ENCODE measurements at regions not wholly inside any gene's neighbourhood (a gene's known extent, or its start where the extent isn't known, plus 50 kb on each side); places are given as distances from the start of the nearest gene placed in this dataset.

DNA sequence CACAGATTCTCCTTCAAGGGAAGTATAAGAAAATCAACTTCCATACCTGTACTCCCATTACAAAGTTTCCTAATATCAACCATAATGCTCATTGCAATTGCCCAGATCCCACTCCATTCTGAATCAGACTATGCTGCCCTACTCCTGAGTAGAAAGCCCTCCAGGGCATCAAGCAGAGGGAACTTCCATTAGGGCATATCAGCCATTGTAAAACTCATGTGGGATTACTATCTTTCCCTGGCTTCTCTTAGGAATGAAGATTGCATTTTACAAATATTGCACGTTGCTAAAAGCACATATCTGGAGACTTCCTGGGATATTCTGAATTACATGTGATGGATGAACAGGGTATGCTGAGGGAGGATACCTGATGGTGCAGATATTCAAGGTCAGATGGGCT, 263.2 kb downstream of the FOXA2 start (continued):
- TF ChIP-seq, protein P1, sequence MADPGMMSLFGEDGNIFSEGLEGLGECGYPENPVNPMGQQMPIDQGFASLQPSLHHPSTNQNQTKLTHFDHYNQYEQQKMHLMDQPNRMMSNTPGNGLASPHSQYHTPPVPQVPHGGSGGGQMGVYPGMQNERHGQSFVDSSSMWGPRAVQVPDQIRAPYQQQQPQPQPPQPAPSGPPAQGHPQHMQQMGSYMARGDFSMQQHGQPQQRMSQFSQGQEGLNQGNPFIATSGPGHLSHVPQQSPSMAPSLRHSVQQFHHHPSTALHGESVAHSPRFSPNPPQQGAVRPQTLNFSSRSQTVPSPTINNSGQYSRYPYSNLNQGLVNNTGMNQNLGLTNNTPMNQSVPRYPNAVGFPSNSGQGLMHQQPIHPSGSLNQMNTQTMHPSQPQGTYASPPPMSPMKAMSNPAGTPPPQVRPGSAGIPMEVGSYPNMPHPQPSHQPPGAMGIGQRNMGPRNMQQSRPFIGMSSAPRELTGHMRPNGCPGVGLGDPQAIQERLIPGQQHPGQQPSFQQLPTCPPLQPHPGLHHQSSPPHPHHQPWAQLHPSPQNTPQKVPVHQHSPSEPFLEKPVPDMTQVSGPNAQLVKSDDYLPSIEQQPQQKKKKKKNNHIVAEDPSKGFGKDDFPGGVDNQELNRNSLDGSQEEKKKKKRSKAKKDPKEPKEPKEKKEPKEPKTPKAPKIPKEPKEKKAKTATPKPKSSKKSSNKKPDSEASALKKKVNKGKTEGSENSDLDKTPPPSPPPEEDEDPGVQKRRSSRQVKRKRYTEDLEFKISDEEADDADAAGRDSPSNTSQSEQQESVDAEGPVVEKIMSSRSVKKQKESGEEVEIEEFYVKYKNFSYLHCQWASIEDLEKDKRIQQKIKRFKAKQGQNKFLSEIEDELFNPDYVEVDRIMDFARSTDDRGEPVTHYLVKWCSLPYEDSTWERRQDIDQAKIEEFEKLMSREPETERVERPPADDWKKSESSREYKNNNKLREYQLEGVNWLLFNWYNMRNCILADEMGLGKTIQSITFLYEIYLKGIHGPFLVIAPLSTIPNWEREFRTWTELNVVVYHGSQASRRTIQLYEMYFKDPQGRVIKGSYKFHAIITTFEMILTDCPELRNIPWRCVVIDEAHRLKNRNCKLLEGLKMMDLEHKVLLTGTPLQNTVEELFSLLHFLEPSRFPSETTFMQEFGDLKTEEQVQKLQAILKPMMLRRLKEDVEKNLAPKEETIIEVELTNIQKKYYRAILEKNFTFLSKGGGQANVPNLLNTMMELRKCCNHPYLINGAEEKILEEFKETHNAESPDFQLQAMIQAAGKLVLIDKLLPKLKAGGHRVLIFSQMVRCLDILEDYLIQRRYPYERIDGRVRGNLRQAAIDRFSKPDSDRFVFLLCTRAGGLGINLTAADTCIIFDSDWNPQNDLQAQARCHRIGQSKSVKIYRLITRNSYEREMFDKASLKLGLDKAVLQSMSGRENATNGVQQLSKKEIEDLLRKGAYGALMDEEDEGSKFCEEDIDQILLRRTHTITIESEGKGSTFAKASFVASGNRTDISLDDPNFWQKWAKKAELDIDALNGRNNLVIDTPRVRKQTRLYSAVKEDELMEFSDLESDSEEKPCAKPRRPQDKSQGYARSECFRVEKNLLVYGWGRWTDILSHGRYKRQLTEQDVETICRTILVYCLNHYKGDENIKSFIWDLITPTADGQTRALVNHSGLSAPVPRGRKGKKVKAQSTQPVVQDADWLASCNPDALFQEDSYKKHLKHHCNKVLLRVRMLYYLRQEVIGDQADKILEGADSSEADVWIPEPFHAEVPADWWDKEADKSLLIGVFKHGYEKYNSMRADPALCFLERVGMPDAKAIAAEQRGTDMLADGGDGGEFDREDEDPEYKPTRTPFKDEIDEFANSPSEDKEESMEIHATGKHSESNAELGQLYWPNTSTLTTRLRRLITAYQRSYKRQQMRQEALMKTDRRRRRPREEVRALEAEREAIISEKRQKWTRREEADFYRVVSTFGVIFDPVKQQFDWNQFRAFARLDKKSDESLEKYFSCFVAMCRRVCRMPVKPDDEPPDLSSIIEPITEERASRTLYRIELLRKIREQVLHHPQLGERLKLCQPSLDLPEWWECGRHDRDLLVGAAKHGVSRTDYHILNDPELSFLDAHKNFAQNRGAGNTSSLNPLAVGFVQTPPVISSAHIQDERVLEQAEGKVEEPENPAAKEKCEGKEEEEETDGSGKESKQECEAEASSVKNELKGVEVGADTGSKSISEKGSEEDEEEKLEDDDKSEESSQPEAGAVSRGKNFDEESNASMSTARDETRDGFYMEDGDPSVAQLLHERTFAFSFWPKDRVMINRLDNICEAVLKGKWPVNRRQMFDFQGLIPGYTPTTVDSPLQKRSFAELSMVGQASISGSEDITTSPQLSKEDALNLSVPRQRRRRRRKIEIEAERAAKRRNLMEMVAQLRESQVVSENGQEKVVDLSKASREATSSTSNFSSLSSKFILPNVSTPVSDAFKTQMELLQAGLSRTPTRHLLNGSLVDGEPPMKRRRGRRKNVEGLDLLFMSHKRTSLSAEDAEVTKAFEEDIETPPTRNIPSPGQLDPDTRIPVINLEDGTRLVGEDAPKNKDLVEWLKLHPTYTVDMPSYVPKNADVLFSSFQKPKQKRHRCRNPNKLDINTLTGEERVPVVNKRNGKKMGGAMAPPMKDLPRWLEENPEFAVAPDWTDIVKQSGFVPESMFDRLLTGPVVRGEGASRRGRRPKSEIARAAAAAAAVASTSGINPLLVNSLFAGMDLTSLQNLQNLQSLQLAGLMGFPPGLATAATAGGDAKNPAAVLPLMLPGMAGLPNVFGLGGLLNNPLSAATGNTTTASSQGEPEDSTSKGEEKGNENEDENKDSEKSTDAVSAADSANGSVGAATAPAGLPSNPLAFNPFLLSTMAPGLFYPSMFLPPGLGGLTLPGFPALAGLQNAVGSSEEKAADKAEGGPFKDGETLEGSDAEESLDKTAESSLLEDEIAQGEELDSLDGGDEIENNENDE (IDR thresholded peaks at IDR 0.05; ENCODE audit: insufficient replicate concordance, low read length) = no peak
- TF ChIP-seq, protein P2, sequence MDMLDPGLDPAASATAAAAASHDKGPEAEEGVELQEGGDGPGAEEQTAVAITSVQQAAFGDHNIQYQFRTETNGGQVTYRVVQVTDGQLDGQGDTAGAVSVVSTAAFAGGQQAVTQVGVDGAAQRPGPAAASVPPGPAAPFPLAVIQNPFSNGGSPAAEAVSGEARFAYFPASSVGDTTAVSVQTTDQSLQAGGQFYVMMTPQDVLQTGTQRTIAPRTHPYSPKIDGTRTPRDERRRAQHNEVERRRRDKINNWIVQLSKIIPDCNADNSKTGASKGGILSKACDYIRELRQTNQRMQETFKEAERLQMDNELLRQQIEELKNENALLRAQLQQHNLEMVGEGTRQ (IDR thresholded peaks at IDR 0.05; ENCODE audit: low read length) = no peak
- TF ChIP-seq SP4 (IDR thresholded peaks at IDR 0.05; ENCODE audit: low read length) = no peak
- TF ChIP-seq RAD21 (IDR thresholded peaks at IDR 0.05 in 1 of 2, conservative IDR thresholded peaks at IDR 0.05 in 1 of 2; ENCODE audit: low read depth in 2 of 2, low read length in 2 of 2) = no peak
- no peak for TF ChIP-seq RXRA (IDR thresholded peaks at IDR 0.05; ENCODE audit: insufficient read depth, low read depth, low read length)
- no peak for TF ChIP-seq HDAC6 (IDR thresholded peaks at IDR 0.05; ENCODE audit: low read depth, low read length)
- no peak for TF ChIP-seq JUND (IDR thresholded peaks at IDR 0.05; ENCODE audit: low read length)
- no peak for TF ChIP-seq POLR2AphosphoS5 (IDR thresholded peaks at IDR 0.05; ENCODE audit: low read depth, low read length)
- TF ChIP-seq RBBP5 (IDR thresholded peaks at IDR 0.05; ENCODE audit: borderline replicate concordance, low read depth, low read length) = no peak
- no peak for TF ChIP-seq SIN3A (conservative IDR thresholded peaks at IDR 0.05 in 1 of 2, IDR thresholded peaks at IDR 0.05 in 1 of 2; ENCODE audit: low read depth in 1 of 2, low read length in 2 of 2)

All from H1 (cell line).